Choroid plexus epithelial cell (primary cell): ENCODE measurements at regions not wholly inside any gene's neighbourhood (a gene's known extent, or its start where the extent isn't known, plus 50 kb on each side); places are given as distances from the start of the nearest gene placed in this dataset.

Experiments used
- DNase-seq: peaks from one replicate; pipeline ENCODE4 v3.0.0-alpha.2; 2010; ENCODE audit warnings: low read depth
- H3K4me3 ChIP-seq: 2 replicates; pipeline ENCODE4 v1.5.1; 2011; ENCODE audit warnings: low read depth, mild to moderate bottlenecking, control low read depth, low read length, moderate library complexity
- CTCF ChIP-seq: conservative IDR thresholded peaks from 2 replicates; pipeline ENCODE4 v1.5.1; 2011; ENCODE audit warnings: low read depth, mild to moderate bottlenecking, control low read depth, inconsistent platforms, low read length, moderate library complexity

DNA sequence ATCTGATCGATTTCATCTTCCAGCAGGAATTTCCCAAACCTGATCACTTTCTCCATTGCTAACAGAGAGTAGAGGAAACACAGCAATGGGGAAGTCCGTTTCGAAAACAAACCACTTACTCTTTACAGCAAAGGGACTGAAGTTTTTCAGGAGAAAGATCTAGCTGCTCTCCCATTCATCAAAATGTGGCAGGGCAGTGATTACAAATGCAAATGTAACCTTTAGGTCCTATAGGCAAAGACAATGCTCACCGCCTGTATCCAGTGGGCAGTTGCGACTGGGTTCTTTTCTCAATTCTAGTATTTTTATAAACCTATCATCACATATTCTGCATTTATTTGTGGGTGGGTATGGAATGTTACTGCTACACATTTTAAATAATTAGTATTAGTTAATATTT lies 218.0 kb upstream of the ZFHX3 start:
- H3K4me3 ChIP-seq: no peak overlapping the region
- no peak for DNase-seq
- TF ChIP-seq CTCF: no peak

DNA sequence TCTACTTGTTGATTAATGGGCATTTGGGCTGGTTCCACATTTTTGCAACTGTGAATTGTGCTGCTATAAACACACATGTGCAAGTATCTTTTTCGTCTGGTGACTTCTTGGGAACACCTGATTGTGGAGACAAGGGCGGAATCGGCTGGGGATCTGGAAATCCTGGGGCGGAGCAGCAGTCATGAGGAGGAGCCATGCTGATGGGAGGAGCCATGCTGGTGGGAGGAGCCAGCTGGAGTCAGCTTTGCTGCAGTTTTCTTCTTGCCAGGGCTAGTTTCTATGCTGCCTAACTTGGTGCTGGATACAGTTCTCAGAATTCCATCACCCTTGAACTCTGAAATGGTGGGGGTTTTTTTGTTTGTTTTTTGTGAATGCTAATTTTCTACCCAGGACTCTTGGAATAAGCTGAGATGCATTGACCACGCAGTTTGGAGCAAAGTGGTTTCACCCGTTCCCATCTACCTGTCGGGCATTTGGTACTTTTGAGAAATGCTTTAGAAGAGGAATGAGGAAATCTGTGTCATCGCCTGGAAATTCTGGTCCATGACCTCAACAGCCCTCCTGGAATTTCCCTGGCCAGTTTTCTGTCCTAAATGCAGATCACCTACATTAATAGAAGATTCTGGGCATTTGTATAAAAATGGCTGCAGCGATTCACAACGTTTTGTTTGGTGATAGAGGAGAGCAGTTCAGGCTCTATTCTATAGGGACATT lies 217.4 kb upstream of the ZFHX3 start:
- no peak for DNase-seq
- no peak for TF ChIP-seq CTCF
- no peak overlapping the region for H3K4me3 ChIP-seq

- H3K4me3 ChIP-seq: no peak overlapping the region
- no peak for TF ChIP-seq CTCF
- no peak for DNase-seq
Observed at GRCh38 chr16:73262931-73263330, 215.0 kb upstream of the ZFHX3 start.

DNA sequence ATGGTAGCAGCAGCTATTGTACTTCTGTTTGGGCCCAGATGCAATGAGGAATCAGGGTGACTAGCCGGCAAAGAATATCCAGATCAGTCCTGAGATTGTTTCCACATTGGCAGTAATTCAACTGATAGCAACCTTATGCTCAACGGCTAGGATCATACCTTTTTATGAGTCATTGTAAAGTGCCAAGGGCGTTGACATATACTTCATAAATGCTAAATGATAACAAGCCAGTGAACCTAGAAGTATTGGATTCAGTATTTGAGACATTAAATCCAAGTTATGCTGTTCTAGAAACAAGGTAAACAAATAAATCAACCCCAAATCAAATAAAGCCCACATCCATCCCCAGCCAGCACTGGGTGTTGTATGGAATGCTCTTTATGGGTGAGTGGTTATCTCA lies 207.1 kb upstream of the ZFHX3 start:
- no peak for DNase-seq
- TF ChIP-seq CTCF: no peak
- H3K4me3 ChIP-seq: no peak overlapping the region

GRCh38 chr16:73253922-73254480 lies 206.1 kb upstream of the ZFHX3 start:
- no peak for DNase-seq
- TF ChIP-seq CTCF: no peak
- H3K4me3 ChIP-seq: no peak overlapping the region

DNA sequence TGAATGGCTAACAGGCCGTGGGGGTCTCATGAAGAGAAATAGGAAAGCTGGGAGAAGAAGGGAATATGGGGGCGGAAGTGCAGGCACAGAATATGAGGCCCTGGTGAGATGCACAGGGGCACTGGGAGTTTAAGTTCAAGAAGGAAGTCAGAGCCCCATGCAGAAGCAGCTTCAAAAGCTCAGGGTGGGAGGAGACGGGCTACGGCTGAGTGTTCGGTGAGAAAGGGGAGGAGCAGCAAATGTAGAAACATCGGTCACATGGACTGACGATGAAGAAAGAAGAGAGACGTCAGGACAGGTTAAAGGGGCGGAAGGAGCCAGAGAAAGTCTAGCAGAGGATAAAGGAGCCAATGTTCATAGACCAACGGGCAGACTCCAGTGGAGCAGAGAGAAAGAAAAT lies 204.5 kb upstream of the ZFHX3 start:
- DNase-seq: no peak
- no peak for TF ChIP-seq CTCF
- no peak overlapping the region for H3K4me3 ChIP-seq

DNA sequence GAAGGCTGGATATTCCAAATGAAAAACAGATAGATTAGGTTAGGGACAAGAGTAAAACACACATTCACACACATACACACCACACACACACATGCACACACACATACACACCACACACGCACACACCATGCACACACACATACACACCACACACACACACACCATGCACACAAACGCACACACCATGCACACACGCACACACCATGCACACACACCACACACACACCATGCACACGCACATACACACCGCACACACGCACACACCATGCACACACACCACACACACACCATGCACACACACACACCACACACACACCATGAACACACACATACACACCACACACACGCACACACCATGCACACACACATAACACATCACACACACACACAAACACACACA lies 203.7 kb upstream of the ZFHX3 start:
- no peak for TF ChIP-seq CTCF
- H3K4me3 ChIP-seq: no peak overlapping the region
- DNase-seq: no peak
